ENCODE measurements at regions not wholly inside any gene's neighbourhood (a gene's known extent, or its start where the extent isn't known, plus 50 kb on each side); places are given as distances from the start of the nearest gene placed in this dataset.

- peaks cover 10% of the 10 kb centered on the region for H3K4me1 Mint-ChIP-seq (ENCODE audit: unreplicated experiment)
- no peak overlapping the region for H3K27ac Mint-ChIP-seq (ENCODE audit: unreplicated experiment)
Observed at GRCh38 chr2:455913-456312, 168.0 kb upstream of the ALKAL2 start.

GRCh38 chr2:455015-455705, 167.3 kb upstream of the ALKAL2 start:
- Mint-ChIP-seq H3K4me1 (ENCODE audit: unreplicated experiment) (peaks cover 8% of the 10 kb centered on the region), H3K27me3 (ENCODE audit: unreplicated experiment) (peaks cover 45% of the 10 kb centered on the region), H3K36me3 (ENCODE audit: unreplicated experiment) (no peaks in the 10 kb centered on the region), H3K27ac (ENCODE audit: unreplicated experiment) (no peak overlapping the region), H3K4me3 (ENCODE audit: unreplicated experiment) (no peak overlapping the region), H3K9me3 (ENCODE audit: unreplicated experiment) (no peaks in the 10 kb centered on the region)
- no peak for DNase-seq (ENCODE audit: extremely low spot score, unreplicated experiment)
- TF ChIP-seq CTCF (IDR thresholded peaks at IDR 0.05): no peak

More at GRCh38 chr2:455913-456312, 168.0 kb upstream of the ALKAL2 start:
- Mint-ChIP-seq H3K36me3 (ENCODE audit: unreplicated experiment) (no peaks in the 10 kb centered on the region), H3K9me3 (ENCODE audit: unreplicated experiment) (no peaks in the 10 kb centered on the region), H3K27me3 (ENCODE audit: unreplicated experiment) (peaks cover 52% of the 10 kb centered on the region), H3K4me3 (ENCODE audit: unreplicated experiment) (no peak overlapping the region)
- TF ChIP-seq CTCF (IDR thresholded peaks at IDR 0.05): no peak
- no peak for DNase-seq (ENCODE audit: extremely low spot score, unreplicated experiment)

GRCh38 chr2:453132-453531, 165.2 kb upstream of the ALKAL2 start:
- Mint-ChIP-seq H3K4me1 (ENCODE audit: unreplicated experiment) (peaks cover 7% of the 10 kb centered on the region), H3K27me3 (ENCODE audit: unreplicated experiment) (peaks cover 33% of the 10 kb centered on the region), H3K36me3 (ENCODE audit: unreplicated experiment) (no peaks in the 10 kb centered on the region), H3K27ac (ENCODE audit: unreplicated experiment) (no peak overlapping the region), H3K4me3 (ENCODE audit: unreplicated experiment) (no peak overlapping the region), H3K9me3 (ENCODE audit: unreplicated experiment) (no peaks in the 10 kb centered on the region)
- TF ChIP-seq CTCF (IDR thresholded peaks at IDR 0.05): no peak
- no peak for DNase-seq (ENCODE audit: extremely low spot score, unreplicated experiment)

- no peak overlapping the region for H3K27ac Mint-ChIP-seq (ENCODE audit: unreplicated experiment)
- H3K27me3 Mint-ChIP-seq (ENCODE audit: unreplicated experiment): peaks cover 16% of the 10 kb centered on the region
- H3K36me3 Mint-ChIP-seq (ENCODE audit: unreplicated experiment): no peaks in the 10 kb centered on the region
- no peak overlapping the region for H3K4me3 Mint-ChIP-seq (ENCODE audit: unreplicated experiment)
- TF ChIP-seq CTCF (IDR thresholded peaks at IDR 0.05): no peak
- H3K4me1 Mint-ChIP-seq (ENCODE audit: unreplicated experiment): peaks cover 7% of the 10 kb centered on the region
- no peak for DNase-seq (ENCODE audit: extremely low spot score, unreplicated experiment)
- H3K9me3 Mint-ChIP-seq (ENCODE audit: unreplicated experiment): no peaks in the 10 kb centered on the region
Observed at GRCh38 chr2:451495-451894, 163.6 kb upstream of the ALKAL2 start.

- no peak for DNase-seq (ENCODE audit: extremely low spot score, unreplicated experiment)
- Mint-ChIP-seq H3K27ac (ENCODE audit: unreplicated experiment) (no peak overlapping the region), H3K36me3 (ENCODE audit: unreplicated experiment) (no peaks in the 10 kb centered on the region), H3K27me3 (ENCODE audit: unreplicated experiment) (peaks cover 6% of the 10 kb centered on the region), H3K4me3 (ENCODE audit: unreplicated experiment) (no peak overlapping the region), H3K9me3 (ENCODE audit: unreplicated experiment) (no peaks in the 10 kb centered on the region), H3K4me1 (ENCODE audit: unreplicated experiment) (peaks cover 7% of the 10 kb centered on the region)
- TF ChIP-seq CTCF (IDR thresholded peaks at IDR 0.05): no peak
Observed at GRCh38 chr2:449246-450067, 161.6 kb upstream of the ALKAL2 start.
